Middle frontal gyrus (tissue), 1 donor: ENCODE measurements at regions not wholly inside any gene's neighbourhood (a gene's known extent, or its start where the extent isn't known, plus 50 kb on each side); places are given as distances from the start of the nearest gene placed in this dataset.

ENCODE experiments used
- DNase-seq: peaks from one replicate; pipeline ENCODE4 v3.0.0-alpha.2; 2015; ENCODE audit warnings: low spot score; ENCODE audit errors: extremely low spot score

DNA sequence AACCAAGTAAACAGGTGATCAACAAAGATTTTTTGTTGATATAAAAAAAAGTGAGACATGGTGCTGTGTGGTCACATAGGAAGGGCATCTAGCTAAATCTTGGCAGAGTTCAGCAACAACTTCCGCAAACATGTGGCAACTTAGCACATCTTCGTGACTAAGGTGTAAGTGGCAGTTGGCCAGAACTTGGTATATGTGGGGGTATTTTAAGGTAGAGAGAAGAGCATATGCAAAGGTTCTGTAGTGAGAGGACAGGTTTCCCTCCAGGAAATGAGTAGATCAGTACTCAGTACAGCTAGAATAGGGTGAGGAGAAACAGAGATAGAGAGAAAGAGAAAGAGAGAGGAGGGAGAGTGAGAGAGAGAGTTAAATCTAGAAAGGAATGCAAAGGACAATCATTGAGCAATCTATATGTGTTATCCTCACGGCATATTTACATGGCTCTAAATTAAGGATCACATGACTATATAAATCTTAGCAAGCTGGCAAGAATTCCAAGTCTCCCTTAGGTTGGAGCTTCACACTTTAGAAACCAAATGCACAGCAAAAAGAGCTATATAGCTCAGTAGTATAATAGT lies 227.7 kb upstream of the HMGA2 start:
- no peak for DNase-seq

DNA sequence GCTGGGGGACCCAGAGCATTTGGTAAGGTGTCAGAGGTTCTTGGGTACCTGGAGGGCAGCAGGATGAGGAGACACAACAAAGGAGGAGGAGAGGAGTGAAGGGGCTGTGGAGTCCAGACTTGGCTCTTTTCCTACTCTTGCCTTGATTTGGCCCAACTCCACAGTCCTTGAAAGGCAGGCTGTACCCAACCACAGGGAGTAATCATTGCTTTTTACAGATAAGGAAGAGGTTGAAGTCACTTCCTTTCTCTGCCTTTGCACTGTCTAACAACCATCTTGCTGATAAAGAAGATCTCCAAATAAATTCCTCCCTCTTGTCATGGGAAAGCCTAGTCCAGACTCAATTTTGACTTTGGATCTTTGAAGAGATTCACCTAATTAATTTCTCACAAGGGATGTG lies 226.8 kb upstream of the HMGA2 start:
- DNase-seq: no peak

DNA sequence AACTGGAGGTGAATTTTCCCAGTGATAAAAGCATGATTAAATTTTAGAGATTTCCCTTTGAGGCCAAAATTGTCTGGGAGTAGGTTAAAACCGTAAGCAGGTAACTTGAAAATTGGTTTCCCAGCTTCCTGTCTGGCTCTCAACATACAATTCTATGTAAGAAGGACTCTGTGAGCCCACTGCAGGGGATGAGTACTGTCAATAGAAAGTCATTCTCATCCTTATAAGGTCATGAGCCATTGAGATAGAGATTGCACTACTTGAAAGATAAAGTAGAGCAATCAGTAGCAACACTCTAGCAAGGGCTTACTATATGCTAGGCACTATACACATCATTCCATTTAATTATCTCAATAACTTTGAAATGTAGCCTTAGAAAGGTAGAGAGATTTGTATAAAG lies 225.6 kb upstream of the HMGA2 start:
- no peak for DNase-seq

DNA sequence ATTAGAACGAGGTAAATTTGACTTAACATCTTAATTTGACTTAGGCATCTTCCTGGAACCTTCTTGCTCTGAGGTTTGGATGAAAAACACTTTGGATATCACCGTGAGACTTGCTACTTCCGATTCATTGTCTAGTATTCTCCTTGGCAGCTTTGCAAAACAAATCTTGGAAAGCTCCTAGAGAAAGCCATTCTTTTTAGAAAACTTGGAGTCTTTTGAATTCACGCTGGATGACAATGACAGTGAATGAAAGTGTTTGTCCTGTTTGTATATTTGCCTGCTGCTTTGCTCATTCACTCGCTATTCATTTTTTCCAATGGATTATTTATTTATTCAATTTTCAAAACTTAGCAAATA lies 222.1 kb upstream of the HMGA2 start:
- no peak for DNase-seq

DNA sequence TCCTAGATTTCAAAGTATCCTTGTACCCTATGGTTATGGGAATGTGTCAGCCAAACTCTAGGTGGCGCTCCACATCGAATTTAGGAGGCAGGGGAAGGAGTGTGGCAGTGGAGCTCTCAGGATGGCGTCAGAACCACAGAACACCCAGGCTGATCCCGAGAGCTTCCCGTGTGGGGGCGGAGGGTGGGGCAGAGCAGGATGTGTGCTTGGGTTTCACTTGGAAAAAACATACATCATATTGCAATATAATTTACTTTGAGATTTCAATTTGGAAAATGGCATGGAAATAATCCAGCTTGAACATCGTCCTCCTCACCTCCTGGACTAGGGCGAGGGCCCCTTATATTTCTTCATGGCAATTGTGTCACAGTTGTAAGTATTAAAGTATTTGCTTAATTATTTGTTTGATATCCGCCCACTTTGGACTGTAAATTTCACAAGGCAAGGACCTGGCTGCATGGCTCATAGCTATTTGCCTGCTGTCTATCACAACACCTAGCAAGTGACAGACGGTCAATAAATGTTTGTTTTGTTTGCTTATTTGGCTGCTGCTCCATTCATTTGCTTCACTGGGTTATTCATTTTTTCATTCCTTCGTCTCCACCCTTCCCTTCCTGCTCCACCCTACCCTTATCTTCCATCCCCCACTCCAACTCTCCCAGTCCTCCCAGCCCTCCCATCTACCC lies 221.5 kb upstream of the HMGA2 start:
- DNase-seq: peak; percentile 31

DNA sequence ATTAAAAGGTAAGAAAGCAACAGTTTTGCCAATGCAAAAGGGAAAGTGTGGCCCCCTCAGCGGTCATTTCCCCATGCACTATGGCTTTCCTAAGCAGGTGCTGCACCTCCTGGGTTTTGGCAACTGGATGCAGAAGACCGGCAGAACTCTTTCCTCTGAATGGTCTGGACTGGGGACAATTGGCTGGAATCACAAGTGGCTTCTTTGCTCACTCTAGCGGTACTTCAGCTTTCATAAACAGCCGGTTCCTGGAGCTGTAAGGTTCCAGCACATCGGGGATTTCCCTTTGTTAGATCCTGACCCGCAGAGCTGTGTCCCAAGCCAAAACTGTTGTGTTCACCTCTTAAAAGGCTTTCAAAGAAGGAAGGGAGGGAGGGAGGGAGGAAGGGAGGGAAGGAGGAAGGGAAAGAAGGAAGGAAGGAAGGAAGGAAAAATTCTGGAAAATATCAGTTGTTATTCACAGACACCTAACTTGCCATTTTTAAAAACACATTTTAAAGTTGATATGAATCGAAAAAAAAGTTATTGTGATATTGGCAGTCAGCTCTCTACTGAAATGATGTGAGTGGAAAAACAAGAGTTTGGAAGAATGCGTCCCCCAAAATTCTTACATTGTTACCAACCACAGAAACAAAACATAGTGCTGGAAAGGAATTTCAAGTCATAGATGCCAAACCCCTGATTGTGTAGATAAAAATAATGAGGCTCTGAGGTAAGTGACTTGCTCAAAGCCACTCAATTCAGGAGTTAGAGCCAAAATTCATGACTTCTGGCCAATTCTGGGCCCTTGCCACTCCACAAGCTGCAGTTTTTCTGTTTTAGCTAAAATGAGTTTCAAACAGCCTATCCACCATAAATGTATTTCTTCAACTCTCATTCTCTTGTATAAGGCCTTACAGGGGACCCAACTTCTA lies 220.6 kb upstream of the HMGA2 start:
- DNase-seq: no peak

DNA sequence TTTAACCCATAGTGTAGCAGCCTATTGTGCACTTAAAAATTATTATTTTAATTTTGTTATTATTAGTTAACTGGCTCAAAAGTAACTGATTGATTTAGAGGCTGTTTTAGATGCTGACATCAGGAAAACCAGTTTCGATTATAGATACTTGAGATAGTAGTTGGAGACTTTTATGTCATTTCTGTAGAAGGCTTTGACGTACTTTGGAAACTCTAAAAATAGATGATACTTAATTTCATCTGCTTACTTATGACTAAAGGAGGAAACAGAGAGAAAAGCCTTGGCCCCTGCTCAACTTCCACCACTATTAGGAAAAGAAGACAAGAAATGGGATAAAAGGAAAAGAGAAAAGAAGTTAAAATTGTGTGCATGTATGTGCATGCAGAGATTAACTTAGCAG lies 219.3 kb upstream of the HMGA2 start:
- no peak for DNase-seq

DNA sequence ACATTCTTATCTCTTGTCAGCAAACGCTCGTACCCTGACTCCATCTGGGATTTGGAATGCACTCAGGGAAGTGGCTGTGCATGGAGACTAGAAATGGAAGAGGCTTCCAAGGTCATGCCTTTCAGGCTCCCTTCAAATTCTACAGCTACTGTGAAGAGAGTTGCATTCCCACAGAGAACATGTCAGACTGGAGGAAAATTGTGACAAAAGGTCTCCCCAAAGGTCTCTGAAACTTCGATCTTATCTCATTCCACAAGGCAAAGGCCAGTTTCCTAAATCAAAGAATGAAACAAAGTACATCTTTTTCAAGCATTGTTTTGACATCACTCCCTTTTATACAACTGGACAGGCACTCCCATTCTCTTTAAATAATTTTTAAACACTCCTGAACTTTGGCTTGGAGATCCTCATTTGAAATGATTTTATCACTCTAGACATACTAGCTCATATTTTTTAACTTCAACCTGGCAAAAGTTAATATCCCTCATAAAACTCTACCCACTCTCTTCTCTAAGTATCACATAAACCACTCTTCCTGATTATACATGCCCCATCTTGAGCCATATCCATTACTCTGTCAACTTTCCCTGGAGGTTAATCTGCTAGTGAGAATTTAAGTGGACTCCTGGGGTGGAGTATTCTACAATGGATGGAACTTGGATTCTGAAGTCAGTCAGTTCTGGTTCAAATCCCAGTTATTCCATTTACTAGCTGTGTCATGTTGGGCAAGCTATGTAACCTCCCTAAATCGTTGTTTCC lies 218.1 kb upstream of the HMGA2 start:
- no peak for DNase-seq

DNA sequence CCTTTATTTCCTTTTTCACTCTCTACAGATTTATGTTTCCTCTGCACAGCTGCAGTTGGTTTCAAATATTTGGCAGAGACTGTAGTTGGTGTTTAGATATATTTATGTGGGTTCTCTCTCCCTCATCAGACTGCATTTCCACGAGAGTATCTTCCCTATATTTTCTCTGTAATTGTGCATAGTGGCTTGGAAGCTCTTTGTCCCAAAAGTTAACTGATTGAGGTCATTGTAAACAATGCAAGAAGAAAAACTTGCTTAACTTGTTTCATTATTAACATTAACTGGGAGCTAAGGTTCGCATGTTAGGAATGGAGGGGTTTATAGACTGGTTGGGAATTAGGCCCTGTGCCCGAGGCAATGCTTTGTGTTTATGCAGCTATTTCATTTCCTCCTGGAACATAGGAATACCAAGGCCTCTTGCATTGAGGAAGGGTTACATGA lies 216.9 kb upstream of the HMGA2 start:
- no peak for DNase-seq

DNA sequence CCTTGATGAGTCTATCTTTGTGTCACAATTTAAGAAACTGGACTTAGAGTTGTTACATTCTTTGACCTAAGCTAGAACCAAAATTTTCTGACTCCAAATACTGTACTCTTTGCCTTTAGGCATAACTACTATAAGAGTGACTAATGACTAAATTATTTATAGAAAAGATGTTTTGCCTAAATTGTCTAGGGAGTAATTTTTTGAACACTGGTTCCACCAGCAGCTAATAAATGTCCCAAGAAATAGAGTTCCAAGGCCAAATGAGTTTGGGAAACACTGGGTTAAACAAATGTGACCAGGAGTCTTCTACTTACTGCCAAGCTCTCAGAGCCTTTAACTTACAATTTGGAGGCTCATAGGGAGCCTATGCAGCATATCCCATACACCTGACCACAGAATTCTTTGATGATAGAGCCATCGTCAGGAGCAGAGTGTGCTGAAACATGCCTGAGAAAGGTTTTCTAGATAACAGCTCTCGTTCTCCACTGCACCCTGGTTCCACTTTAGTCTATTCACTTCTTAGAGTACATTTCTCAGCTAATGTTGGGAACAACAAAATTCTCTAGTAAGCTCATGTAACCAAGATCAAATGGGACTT lies 215.9 kb upstream of the HMGA2 start:
- DNase-seq: no peak

DNA sequence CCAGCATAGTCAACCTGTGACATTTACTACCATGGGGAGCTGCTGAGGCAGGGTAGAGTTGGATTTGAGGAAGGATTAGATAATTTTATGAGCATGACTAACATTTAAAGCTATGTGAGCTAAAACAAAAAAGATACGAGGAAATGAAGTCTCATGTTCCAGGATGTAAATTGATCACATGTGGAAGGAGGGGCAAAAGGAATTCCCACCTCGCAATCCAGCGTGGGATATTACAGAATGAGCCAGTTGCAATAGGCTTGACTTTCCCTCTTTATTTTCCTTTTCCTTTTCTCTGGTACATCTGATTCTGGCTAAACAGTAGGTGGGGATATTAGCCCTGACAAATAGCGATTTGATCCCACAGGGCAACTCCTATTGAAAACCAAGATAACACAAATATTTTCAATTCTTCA lies 214.9 kb upstream of the HMGA2 start:
- no peak for DNase-seq

DNA sequence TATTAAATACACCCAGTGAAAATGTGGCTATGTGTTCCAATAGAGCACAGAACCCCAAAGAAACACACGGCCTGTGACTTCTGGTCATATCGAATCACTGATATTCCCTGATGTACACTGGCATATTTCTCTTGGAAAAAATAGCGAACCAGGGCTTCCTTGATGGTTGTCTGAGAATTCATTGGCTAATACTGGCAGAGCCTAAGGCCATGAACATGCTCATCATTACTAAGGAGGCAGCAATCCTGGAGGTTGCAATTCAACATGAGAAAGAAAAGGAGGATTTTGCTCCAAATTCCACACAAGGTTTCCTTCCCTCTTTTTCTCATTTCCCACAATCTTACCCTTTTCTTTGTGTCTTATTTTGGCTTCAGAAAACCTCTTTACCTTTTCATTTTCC lies 212.9 kb upstream of the HMGA2 start:
- no peak for DNase-seq

DNA sequence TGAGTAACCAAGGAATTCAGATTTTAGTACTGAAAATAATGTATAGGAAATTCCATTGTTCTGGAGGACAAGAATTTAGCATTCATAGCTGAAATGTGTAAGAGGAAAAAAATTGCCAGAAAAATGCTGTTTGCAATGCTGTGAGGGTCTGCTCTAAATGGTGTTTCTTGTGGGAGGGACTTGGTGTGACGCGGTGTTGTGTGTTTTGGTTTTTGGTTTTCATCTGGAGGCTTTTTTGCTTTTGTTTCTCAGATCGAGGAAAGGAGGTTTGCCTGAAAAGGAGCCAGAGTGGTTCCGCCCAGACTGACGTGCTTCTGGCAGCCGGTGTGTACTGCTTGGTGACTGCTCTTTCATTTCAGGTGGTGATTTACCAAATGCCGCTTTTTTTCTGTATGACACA lies 211.8 kb upstream of the HMGA2 start:
- no peak for DNase-seq

DNA sequence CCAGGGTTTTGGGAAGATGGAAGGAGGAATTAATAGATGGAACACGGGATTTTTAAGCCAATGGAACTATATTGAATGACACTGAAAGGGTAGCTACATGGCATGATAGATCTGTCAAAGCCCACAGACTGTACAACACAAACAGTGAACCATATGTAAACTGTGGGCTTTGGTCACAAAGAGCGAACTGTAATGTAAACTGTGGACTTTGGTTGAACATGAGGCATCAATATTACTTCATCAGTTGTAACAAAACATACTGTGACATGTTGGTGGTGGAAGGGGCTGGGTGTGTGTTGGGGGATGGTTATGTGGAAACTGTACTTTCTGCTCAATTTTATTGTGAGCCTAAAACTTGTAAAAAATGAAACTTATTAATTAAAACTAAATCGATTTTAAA lies 210.6 kb upstream of the HMGA2 start:
- no peak for DNase-seq

DNA sequence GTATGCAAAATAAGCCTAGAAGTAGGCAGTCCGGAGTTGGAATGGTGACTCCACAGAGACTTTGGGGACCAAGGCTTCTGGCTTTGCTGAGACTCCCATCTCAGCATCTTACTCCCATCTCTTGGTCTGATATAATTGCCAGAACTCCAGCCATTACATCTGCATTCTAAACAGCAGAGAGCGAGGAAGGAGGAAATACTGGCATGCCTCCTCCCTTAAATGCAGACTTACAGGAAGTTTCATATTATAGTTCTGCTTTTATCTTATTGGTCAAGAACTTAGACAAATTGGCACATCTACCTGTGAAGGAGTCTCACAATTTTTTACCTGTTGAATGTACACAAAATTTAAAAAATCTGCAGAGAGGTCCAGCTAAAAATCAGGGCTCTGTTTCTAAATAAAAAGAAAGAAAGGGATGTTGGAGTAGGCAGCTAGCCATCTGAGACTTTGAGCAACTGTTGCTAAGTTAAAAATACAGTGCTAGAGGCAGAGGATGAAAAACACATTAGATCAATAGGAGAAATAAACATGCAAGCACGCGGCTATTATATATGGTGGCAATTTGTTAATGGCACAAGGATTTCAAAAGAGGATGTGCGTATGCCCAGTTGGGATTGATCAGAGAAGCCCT lies 209.9 kb upstream of the HMGA2 start:
- DNase-seq: no peak

DNA sequence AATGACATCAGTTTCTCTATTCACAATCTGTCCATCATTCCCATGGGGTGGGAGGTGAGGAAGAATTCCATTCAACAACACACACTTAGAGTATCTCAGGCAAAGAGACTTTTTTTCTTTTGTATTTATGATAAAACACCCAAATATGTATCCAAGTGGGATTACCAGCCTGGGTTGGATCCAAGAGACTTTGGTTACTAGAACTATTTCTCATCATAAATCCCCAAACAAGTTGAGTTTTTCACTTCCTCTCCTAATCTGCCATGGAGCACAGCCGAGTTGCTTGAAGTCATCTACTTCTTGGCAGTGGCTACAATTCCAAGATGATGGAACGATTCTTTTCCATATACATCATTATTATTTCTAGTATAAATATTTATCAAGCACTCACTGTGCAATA lies 209.2 kb upstream of the HMGA2 start:
- no peak for DNase-seq

DNA sequence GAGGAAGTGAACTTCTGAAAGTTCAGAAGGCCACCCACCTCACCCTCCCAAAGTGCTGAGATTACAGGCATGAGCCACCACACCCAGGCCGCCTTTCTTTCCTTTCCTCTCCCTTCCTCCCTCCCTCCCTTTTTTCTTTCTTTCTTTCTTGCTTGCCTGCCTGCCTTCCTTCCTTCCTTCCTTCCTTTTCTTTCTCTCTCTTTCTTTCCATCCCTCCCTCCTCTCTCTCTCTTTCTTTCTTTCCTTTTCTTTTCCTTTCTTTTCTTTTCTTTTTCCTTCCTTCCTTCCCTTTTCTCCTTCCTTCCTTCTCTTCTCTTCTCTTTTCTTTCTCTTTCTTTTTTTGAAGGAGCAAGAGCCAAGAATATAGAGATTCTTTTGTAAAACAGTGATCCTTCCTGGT lies 208.3 kb upstream of the HMGA2 start:
- DNase-seq: no peak

DNA sequence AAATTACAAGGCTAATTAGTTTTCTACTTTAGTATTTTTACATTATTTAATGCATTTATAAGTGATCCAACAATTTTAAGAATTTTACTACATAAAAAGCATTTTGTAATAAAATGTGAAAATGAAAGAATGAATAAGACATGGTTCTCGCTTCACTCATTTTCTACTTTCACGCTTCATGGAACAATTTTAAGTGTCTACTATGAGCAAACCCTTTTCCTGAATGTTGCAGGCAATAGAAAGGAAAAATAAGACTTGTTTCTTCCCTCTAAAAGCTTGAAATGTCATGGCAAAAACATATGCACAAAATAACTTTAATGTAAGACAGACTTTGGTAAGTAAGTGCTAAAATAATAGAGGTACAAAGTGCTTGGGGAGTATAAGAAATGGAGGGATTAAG lies 205.7 kb upstream of the HMGA2 start:
- DNase-seq: no peak

DNA sequence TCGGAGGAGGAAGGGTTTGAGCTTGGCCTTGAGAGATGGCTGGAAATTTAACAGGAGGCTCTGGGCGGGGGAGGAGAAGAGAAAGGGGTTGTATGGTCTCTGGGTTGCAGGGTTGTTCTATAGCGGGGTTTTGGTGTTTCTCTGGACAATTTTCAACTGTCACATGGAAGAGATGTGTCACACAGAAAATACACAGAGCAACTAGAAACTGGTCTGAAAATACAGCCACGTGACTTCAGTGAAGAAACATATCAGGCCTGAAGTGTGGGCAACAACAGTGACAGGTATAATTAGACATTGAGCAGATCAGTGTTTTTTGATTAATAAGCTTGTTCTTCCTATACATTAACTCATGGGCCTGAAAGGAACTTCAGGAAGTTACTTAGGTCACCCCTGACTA lies 205.3 kb upstream of the HMGA2 start:
- no peak for DNase-seq

DNA sequence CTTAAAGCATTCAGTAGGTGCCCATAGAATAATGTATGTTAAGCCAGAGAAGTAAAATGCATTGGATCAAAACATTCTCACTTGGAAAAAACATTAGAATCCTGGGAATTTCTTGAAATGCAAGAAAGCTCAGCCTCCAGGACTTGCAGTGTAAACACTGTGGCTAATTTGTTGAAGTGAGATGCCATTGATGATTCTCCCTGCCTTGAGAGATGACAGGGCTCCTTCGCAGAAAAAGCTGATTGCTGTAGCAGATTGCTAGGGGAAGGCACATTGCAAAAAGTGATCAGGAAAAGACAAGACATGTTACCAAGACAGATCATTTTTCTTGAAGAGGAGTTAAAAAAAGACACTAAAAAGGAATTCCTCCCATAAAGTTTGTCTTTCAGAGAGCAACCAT lies 204.2 kb upstream of the HMGA2 start:
- no peak for DNase-seq

DNA sequence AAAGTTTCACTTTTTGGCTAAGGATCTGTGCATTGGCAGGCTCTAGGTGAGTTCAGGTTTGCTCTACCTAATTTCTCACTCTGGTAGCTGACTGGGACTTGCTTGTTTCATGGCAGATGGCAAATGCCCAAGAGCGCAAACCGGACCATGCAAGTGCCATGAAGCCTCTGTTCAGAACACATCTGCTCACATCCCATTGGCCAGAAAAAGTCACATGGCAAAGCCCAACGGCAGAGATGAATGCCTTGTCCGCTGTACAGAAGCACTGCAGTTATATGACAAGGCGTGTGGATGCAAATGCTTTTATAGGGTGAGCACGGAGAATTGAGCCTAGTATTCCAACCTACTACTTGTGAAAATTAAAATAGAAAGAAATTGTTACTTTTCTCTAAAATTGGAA lies 202.2 kb upstream of the HMGA2 start:
- no peak for DNase-seq
